Activated naive CD4-positive, alpha-beta T cell treated with anti-CD3 and anti-CD28 coated beads, Interleukin-2, amount 50 U/mL, for 24 hours (primary cell): ENCODE measurements at regions not wholly inside any gene's neighbourhood (a gene's known extent, or its start where the extent isn't known, plus 50 kb on each side); places are given as distances from the start of the nearest gene placed in this dataset.

Experiments
- H3K27ac Mint-ChIP-seq: one replicate; pipeline ENCODE4 v1.8.0; 2021; ENCODE audit warnings: mild to moderate bottlenecking, mixed read lengths
- H3K27me3 Mint-ChIP-seq: one replicate; pipeline ENCODE4 v1.8.0; 2021; ENCODE audit warnings: mixed read lengths
- H3K36me3 Mint-ChIP-seq: one replicate; pipeline ENCODE4 v1.8.0; 2021; ENCODE audit warnings: mixed read lengths
- H3K4me1 Mint-ChIP-seq: one replicate; pipeline ENCODE4 v1.8.0; 2021; ENCODE audit warnings: mixed read lengths
- H3K4me3 Mint-ChIP-seq: one replicate; pipeline ENCODE4 v1.8.0; 2021; ENCODE audit warnings: mild to moderate bottlenecking, mixed read lengths
- H3K9me3 Mint-ChIP-seq: one replicate; pipeline ENCODE4 v1.8.0; 2021; ENCODE audit warnings: mixed read lengths

GRCh38 chr7:109073543-109073942, 503.9 kb downstream of the DNAJB9 start:
- no peak overlapping the region for H3K4me3 Mint-ChIP-seq
- H3K9me3 Mint-ChIP-seq: peaks cover 4% of the 10 kb centered on the region
- no peaks in the 10 kb centered on the region for H3K27me3 Mint-ChIP-seq
- H3K36me3 Mint-ChIP-seq: no peaks in the 10 kb centered on the region
- no peak overlapping the region for H3K27ac Mint-ChIP-seq
- H3K4me1 Mint-ChIP-seq: no peaks in the 10 kb centered on the region

- Mint-ChIP-seq H3K4me3 (no peak overlapping the region), H3K36me3 (no peaks in the 10 kb centered on the region), H3K27ac (no peak overlapping the region), H3K9me3 (peaks cover 4% of the 10 kb centered on the region), H3K27me3 (no peaks in the 10 kb centered on the region), H3K4me1 (no peaks in the 10 kb centered on the region)
These were observed 506.8 kb downstream of the DNAJB9 start for GRCh38 chr7:109076396-109076972.

GRCh38 chr7:109091042-109091441, 521.4 kb downstream of the DNAJB9 start:
- no peak overlapping the region for H3K27ac Mint-ChIP-seq
- no peak overlapping the region for H3K4me3 Mint-ChIP-seq

GRCh38 chr7:109092268-109092667, 522.6 kb downstream of the DNAJB9 start:
- peaks cover 10% of the 10 kb centered on the region for H3K9me3 Mint-ChIP-seq
- no peaks in the 10 kb centered on the region for H3K36me3 Mint-ChIP-seq
- no peak overlapping the region for H3K4me3 Mint-ChIP-seq
- no peaks in the 10 kb centered on the region for H3K4me1 Mint-ChIP-seq
- no peak overlapping the region for H3K27ac Mint-ChIP-seq
- no peaks in the 10 kb centered on the region for H3K27me3 Mint-ChIP-seq

More at GRCh38 chr7:109091042-109091441, 521.4 kb downstream of the DNAJB9 start:
- H3K9me3 Mint-ChIP-seq: peaks cover 12% of the 10 kb centered on the region
- no peaks in the 10 kb centered on the region for H3K27me3 Mint-ChIP-seq
- no peaks in the 10 kb centered on the region for H3K4me1 Mint-ChIP-seq
- H3K36me3 Mint-ChIP-seq: no peaks in the 10 kb centered on the region

DNA sequence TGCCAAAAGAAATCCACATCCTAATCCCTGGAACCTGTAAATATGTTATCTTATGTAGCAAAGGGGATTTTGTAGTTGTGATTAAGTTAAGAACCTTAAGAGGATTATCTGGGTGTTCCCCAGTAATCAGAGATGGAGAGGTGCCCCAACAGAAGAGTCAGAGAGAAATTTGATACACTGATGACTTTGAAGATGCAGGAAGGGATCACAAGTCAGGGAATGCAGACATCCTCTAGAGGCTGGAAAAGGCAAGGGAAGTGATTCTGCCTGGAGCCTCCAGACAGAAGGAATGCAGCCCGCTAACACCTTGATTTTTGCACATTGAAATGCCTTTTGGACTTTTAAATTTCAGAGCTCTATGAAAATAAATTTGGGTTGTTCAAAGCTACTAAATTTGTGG, 531.7 kb downstream of the DNAJB9 start:
- H3K27me3 Mint-ChIP-seq: no peaks in the 10 kb centered on the region
- no peaks in the 10 kb centered on the region for H3K36me3 Mint-ChIP-seq
- no peaks in the 10 kb centered on the region for H3K4me1 Mint-ChIP-seq
- no peak overlapping the region for H3K4me3 Mint-ChIP-seq
- H3K9me3 Mint-ChIP-seq: no peaks in the 10 kb centered on the region
- no peak overlapping the region for H3K27ac Mint-ChIP-seq

GRCh38 chr7:109109558-109109957, 539.9 kb downstream of the DNAJB9 start:
- no peak overlapping the region for H3K4me3 Mint-ChIP-seq
- no peaks in the 10 kb centered on the region for H3K36me3 Mint-ChIP-seq
- no peak overlapping the region for H3K27ac Mint-ChIP-seq
- peaks cover 5% of the 10 kb centered on the region for H3K9me3 Mint-ChIP-seq
- no peaks in the 10 kb centered on the region for H3K4me1 Mint-ChIP-seq
- no peaks in the 10 kb centered on the region for H3K27me3 Mint-ChIP-seq

DNA sequence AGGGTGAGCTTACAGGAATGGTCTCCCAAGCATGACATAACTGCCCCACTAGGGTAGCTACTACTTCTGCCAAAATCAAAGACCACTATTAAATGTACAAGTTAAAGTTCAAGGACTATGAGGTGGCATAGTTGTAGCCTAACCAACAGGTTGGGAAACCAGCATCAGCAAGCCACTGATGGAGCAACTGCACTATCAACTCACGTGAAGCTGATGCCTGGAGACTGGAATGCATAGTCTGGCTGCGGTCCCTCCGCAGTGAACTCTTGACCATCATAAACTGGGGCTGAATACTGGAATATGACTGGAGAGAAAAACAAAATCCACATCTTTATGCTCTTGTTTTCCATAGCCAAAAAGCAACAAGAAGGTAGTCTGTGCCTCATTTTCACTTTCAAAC, 541.4 kb downstream of the DNAJB9 start:
- H3K4me3 Mint-ChIP-seq: no peak overlapping the region
- no peaks in the 10 kb centered on the region for H3K36me3 Mint-ChIP-seq
- H3K4me1 Mint-ChIP-seq: no peaks in the 10 kb centered on the region
- no peaks in the 10 kb centered on the region for H3K27me3 Mint-ChIP-seq
- peaks cover 5% of the 10 kb centered on the region for H3K9me3 Mint-ChIP-seq
- H3K27ac Mint-ChIP-seq: no peak overlapping the region

DNA sequence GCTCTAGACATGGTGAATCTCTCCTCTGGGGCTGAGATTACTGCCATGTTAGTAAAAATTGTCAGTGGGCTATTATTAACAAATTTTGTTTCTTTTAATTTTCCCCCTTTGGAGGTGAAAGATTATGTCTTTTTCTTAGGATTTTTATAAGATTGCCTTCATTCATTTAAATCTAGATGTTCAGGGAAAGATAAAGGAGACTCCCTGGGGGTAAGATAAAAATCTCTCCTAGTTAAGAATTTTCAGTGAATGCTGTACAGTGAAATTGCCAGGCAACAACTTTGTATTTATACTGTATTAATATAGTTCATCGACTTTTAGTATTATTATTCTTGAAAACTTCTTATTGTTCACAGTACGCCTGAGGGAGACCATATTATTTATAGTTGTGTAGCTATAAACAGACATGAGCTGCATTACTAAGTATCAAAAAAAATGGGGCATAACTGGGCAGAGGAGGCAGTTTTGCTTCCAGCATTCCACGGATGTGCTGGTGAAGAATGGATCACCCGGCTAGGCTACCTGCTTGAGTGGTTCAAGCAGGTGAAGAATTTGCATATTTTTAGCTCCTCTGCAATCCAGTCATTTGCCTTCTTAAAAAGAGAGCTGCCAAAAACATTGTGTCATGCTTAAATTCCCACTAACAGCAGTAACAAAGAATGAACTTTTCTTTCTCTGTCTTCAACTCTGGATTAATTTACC, 552.1 kb downstream of the DNAJB9 start:
- peaks cover 5% of the 10 kb centered on the region for H3K9me3 Mint-ChIP-seq
- H3K27ac Mint-ChIP-seq: no peak overlapping the region
- H3K27me3 Mint-ChIP-seq: no peaks in the 10 kb centered on the region
- no peaks in the 10 kb centered on the region for H3K36me3 Mint-ChIP-seq
- H3K4me1 Mint-ChIP-seq: no peaks in the 10 kb centered on the region
- H3K4me3 Mint-ChIP-seq: no peak overlapping the region

DNA sequence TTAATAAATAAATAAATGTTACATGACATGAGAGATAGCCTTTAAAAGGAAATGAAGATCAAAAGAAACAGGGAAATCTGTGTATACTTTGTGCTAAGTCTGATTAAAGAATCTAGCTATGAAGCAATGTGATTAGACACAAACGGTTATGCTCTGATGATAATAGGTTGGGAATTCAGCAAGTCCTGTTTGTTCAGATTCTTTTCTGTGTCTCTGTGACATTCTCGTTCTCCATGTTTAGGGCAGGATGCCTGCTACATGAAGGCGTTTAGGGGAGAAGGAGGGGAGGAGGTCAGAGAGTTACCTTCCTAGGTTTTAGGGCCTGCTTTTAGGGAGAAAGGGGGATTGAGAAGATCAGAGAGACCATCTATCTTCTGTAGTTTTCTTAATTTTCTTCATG, 555.3 kb downstream of the DNAJB9 start:
- no peaks in the 10 kb centered on the region for H3K36me3 Mint-ChIP-seq
- no peak overlapping the region for H3K27ac Mint-ChIP-seq
- H3K27me3 Mint-ChIP-seq: no peaks in the 10 kb centered on the region
- no peak overlapping the region for H3K4me3 Mint-ChIP-seq
- H3K4me1 Mint-ChIP-seq: no peaks in the 10 kb centered on the region
- H3K9me3 Mint-ChIP-seq: peaks cover 5% of the 10 kb centered on the region

DNA sequence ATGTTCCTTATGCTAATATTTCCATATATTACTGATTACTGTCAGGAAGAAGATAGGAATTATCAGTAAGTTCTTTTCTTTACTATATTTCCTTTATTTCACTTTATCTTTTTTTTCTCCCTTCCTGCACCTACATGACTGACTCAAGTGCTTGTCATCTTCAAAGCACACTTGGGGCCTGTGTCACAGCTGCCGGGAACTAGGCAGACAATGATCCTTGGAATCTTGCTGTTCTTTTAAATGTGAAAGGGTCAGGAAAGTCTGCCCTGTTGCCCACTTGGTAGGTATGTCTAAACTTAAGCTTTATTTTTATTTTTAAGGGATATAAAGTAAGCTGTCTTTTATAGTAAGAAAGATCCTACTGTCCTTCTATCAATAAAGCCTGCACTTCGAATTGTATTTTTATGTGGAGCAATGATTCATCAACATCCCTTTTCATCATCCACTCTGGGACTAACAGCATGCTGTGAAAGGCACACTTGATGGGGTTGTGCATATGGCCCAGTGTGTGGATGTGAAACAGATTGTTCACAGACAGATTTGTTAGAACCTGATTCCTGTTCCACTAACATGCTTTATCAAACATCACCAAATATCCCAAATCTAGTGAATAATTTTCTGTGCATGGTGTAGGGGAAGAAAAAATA, 556.9 kb downstream of the DNAJB9 start:
- Mint-ChIP-seq H3K4me1 (no peaks in the 10 kb centered on the region), H3K36me3 (no peaks in the 10 kb centered on the region), H3K9me3 (peaks cover 5% of the 10 kb centered on the region), H3K27me3 (no peaks in the 10 kb centered on the region), H3K4me3 (no peak overlapping the region), H3K27ac (no peak overlapping the region)

DNA sequence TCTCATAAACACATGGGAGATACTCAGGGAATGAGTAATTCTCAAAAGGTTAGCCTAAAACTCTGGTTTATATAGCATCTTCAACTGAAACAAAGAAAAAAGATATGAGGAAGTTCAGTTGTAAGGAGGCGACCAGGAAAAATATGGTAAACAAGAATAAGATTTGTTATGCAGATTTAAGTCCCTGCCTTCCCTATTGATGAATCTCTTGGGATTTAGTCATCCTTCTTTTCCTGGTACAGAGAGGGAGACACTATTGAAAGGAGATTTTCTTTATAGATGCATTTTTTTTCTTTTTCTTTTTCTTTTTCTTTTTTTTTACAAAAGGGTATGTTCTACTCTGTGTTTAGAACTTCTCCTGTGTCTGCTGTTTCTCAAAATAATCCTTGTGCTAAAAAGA, 557.5 kb downstream of the DNAJB9 start:
- H3K4me3 Mint-ChIP-seq: no peak overlapping the region
- H3K27me3 Mint-ChIP-seq: no peaks in the 10 kb centered on the region
- H3K36me3 Mint-ChIP-seq: no peaks in the 10 kb centered on the region
- no peak overlapping the region for H3K27ac Mint-ChIP-seq
- H3K9me3 Mint-ChIP-seq: peaks cover 5% of the 10 kb centered on the region
- no peaks in the 10 kb centered on the region for H3K4me1 Mint-ChIP-seq

DNA sequence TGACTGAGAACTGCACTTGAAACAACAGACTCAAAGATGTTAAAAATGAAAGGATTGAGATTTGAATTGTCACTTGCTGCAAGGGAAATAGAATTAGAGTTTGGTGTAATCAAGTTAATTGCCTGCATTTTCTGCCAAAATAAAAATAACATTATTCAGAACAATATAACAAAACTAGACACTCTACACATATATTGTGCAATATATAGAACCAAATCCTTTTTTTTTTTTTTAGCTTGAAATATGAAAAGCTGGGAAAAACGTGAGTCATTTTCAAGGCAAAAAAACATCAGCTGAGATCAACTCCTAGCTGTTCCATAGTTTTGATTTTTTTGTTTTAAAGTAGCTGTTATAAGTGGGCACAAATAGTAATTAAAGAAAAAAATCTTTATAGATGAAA, 561.5 kb downstream of the DNAJB9 start:
- H3K9me3 Mint-ChIP-seq: no peaks in the 10 kb centered on the region
- H3K36me3 Mint-ChIP-seq: no peaks in the 10 kb centered on the region
- H3K27me3 Mint-ChIP-seq: no peaks in the 10 kb centered on the region
- H3K4me3 Mint-ChIP-seq: no peak overlapping the region
- H3K4me1 Mint-ChIP-seq: no peaks in the 10 kb centered on the region
- H3K27ac Mint-ChIP-seq: no peak overlapping the region

GRCh38 chr7:109136893-109137292, 567.2 kb downstream of the DNAJB9 start:
- Mint-ChIP-seq H3K36me3 (no peaks in the 10 kb centered on the region), H3K4me3 (no peak overlapping the region), H3K27ac (no peak overlapping the region), H3K4me1 (no peaks in the 10 kb centered on the region), H3K9me3 (peaks cover 24% of the 10 kb centered on the region), H3K27me3 (no peaks in the 10 kb centered on the region)

DNA sequence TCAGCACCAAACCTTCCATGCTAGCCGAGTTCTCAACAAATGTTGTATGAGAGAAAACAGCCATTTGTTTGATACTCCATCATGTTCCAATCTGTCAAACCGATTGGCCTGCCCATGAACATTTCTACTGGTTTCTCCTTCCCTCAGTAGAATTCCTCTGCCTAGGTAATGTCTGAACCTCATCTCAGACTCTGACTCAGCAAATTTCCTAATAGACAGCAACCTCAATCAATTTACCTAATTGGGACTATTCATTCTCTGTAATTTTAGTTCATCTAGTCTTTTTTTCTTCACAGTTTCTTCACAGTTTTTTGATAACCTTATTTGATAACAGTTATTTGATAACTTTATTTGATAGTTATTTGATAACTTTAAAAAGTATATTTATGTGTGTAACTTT, 585.1 kb downstream of the DNAJB9 start:
- no peak overlapping the region for H3K27ac Mint-ChIP-seq
- no peak overlapping the region for H3K4me3 Mint-ChIP-seq
- H3K4me1 Mint-ChIP-seq: no peaks in the 10 kb centered on the region
- no peaks in the 10 kb centered on the region for H3K27me3 Mint-ChIP-seq
- H3K36me3 Mint-ChIP-seq: no peaks in the 10 kb centered on the region
- H3K9me3 Mint-ChIP-seq: no peaks in the 10 kb centered on the region

GRCh38 chr7:109158246-109158645, 588.6 kb downstream of the DNAJB9 start:
- no peaks in the 10 kb centered on the region for H3K36me3 Mint-ChIP-seq
- no peaks in the 10 kb centered on the region for H3K4me1 Mint-ChIP-seq
- no peaks in the 10 kb centered on the region for H3K27me3 Mint-ChIP-seq
- H3K9me3 Mint-ChIP-seq: no peaks in the 10 kb centered on the region
- H3K27ac Mint-ChIP-seq: no peak overlapping the region
- no peak overlapping the region for H3K4me3 Mint-ChIP-seq

GRCh38 chr7:109176661-109177060, 607.0 kb downstream of the DNAJB9 start:
- Mint-ChIP-seq H3K27me3 (no peaks in the 10 kb centered on the region), H3K27ac (no peak overlapping the region), H3K36me3 (no peaks in the 10 kb centered on the region), H3K9me3 (no peaks in the 10 kb centered on the region), H3K4me3 (no peak overlapping the region), H3K4me1 (no peaks in the 10 kb centered on the region)
